SIG-M5 (cell line): ENCODE measurements at regions not wholly inside any gene's neighbourhood (a gene's known extent, or its start where the extent isn't known, plus 50 kb on each side); places are given as distances from the start of the nearest gene placed in this dataset.

Experiments used
- DNase-seq: peaks from one replicate; lab custom pipeline; 2025; lab: John Stamatoyannopoulos, UW

- DNase-seq, result no peak
Observed at GRCh38 chr10:6640433-6641040, 60.5 kb upstream of the PRKCQ start.

GRCh38 chr10:6637053-6637452 is 57.0 kb upstream of the PRKCQ start:
- no peak for DNase-seq

GRCh38 chr10:6635784-6636183 is 55.7 kb upstream of the PRKCQ start:
- DNase-seq, result no peak
